Neural cell (in vitro differentiated cells): ENCODE measurements at regions not wholly inside any gene's neighbourhood (a gene's known extent, or its start where the extent isn't known, plus 50 kb on each side); places are given as distances from the start of the nearest gene placed in this dataset.

Experiments
- H2AFZ ChIP-seq: fragments of 200-600, 300-800 bp; sonication (generic), shearing (Covaris generic); 2 replicates; pipeline ENCODE4 v1.6.0; 2014; ENCODE audit warnings: low read depth, mild to moderate bottlenecking, antibody characterized with exemption, low read length, moderate library complexity
- H3F3A ChIP-seq: fragments of 200-600 bp; shearing (Covaris generic); 2 replicates; pipeline ENCODE4 v1.6.1; 2016; ENCODE audit warnings: mild to moderate bottlenecking, moderate library complexity, mixed read lengths, antibody characterized with exemption, low read length; ENCODE audit not compliant: insufficient read depth, poor library complexity, severe bottlenecking
- H3K27ac ChIP-seq: fragments of 200-600, 300-800 bp; sonication (generic), shearing (Covaris generic); 2 replicates; pipeline ENCODE4 v1.5.1; 2014; ENCODE audit warnings: mild to moderate bottlenecking, low read length, moderate library complexity
- H3K27me3 ChIP-seq: fragments of 300-800, 200-600 bp; sonication (generic), shearing (Covaris generic); 2 replicates; pipeline ENCODE4 v1.6.0; 2014; ENCODE audit warnings: mild to moderate bottlenecking, low read depth, low read length, moderate library complexity; ENCODE audit not compliant: insufficient read depth
- H3K36me3 ChIP-seq: fragments of 300-800, 200-600 bp; sonication (generic), shearing (Covaris generic); 2 replicates; pipeline ENCODE4 v1.5.1; 2014; ENCODE audit warnings: mild to moderate bottlenecking, antibody characterized with exemption, low read length, moderate library complexity; ENCODE audit not compliant: insufficient read depth
- H3K4me2 ChIP-seq: fragments of 300-800, 200-600 bp; sonication (generic), shearing (Covaris generic); 2 replicates; pipeline ENCODE4 v1.6.0; 2014; ENCODE audit warnings: mild to moderate bottlenecking, low read length
- H3K4me3 ChIP-seq: fragments of 300-800, 200-600 bp; sonication (generic), shearing (Covaris generic); 2 replicates; pipeline ENCODE4 v1.5.1; 2014; ENCODE audit warnings: mild to moderate bottlenecking, low read length, moderate library complexity
- H3K79me2 ChIP-seq: fragments of 200-600 bp; shearing (Covaris generic); replicated peaks from 2 replicates; pipeline ENCODE4 v1.6.0; 2014; ENCODE audit warnings: mild to moderate bottlenecking, low read length, moderate library complexity; ENCODE audit not compliant: insufficient read depth
- H3K9ac ChIP-seq: fragments of 300-800, 200-600 bp; sonication (generic), shearing (Covaris generic); 2 replicates; pipeline ENCODE4 v1.6.1; 2016; ENCODE audit warnings: mild to moderate bottlenecking, low read length, mixed read lengths
- H3K9me2 ChIP-seq: fragments of 200-600 bp; shearing (Covaris generic); 2 replicates; pipeline ENCODE4 v1.6.1; 2016; ENCODE audit warnings: mild to moderate bottlenecking, low read length, mixed read lengths; ENCODE audit not compliant: insufficient read depth
- H3K9me3 ChIP-seq: fragments of 200-600, 300-800 bp; sonication (generic), shearing (Covaris generic); 2 replicates; pipeline ENCODE4 v1.6.1; 2016; ENCODE audit warnings: mild to moderate bottlenecking, mixed run types, low read length, moderate library complexity, mixed read lengths
- H4K20me1 ChIP-seq: fragments of 200-600 bp; shearing (Covaris generic); 2 replicates; pipeline ENCODE4 v1.6.1; 2016; ENCODE audit warnings: mild to moderate bottlenecking, mixed run types; ENCODE audit not compliant: insufficient read depth
- EP300 ChIP-seq: fragments of 450-650 bp; conservative IDR thresholded peaks from 2 replicates; pipeline ENCODE4 v1.6.1; 2014; ENCODE audit warnings: antibody characterized with exemption, mild to moderate bottlenecking, moderate library complexity; ENCODE audit not compliant: poor library complexity, severe bottlenecking
- EZH2 ChIP-seq: fragments of 200-600, 300-800 bp; shearing (Covaris generic), sonication (generic); IDR thresholded peaks from 2 replicates; pipeline ENCODE4 v1.6.1; 2014; ENCODE audit warnings: antibody characterized with exemption, low read length, borderline replicate concordance, mild to moderate bottlenecking; ENCODE audit not compliant: insufficient read depth, poor library complexity, severe bottlenecking
- MXI1 ChIP-seq: fragments of 450-650 bp; conservative IDR thresholded peaks from 2 replicates; pipeline ENCODE4 v1.6.1; 2014; ENCODE audit warnings: antibody characterized with exemption, mild to moderate bottlenecking; ENCODE audit not compliant: poor library complexity, severe bottlenecking
- POLR2AphosphoS5 ChIP-seq: IDR thresholded peaks from 2 replicates; pipeline ENCODE4 v1.6.1; 2012
- RAD21 ChIP-seq: fragments of 450-650 bp; conservative IDR thresholded peaks from 2 replicates; pipeline ENCODE4 v1.6.1; 2014; ENCODE audit warnings: antibody characterized with exemption, mild to moderate bottlenecking, moderate library complexity
- SMC3 ChIP-seq: fragments of 450-650 bp; conservative IDR thresholded peaks from 2 replicates; pipeline ENCODE4 v1.6.1; 2014; ENCODE audit warnings: antibody characterized with exemption, mild to moderate bottlenecking, moderate library complexity; ENCODE audit not compliant: poor library complexity
- TAF1 ChIP-seq: IDR thresholded peaks from 2 replicates; pipeline ENCODE4 v1.6.1; 2012; ENCODE audit warnings: low read depth
- TF ChIP-seq, protein P1 (sequence below): IDR thresholded peaks from 2 replicates; pipeline ENCODE4 v1.6.1; 2012; ENCODE audit warnings: borderline replicate concordance
- TF ChIP-seq, protein P2 (sequence below): fragments of 450-650 bp; IDR thresholded peaks from 2 replicates; pipeline ENCODE4 v1.5.1; 2014; ENCODE audit warnings: antibody characterized with exemption, mild to moderate bottlenecking, moderate library complexity; ENCODE audit not compliant: poor library complexity, severe bottlenecking

DNA sequence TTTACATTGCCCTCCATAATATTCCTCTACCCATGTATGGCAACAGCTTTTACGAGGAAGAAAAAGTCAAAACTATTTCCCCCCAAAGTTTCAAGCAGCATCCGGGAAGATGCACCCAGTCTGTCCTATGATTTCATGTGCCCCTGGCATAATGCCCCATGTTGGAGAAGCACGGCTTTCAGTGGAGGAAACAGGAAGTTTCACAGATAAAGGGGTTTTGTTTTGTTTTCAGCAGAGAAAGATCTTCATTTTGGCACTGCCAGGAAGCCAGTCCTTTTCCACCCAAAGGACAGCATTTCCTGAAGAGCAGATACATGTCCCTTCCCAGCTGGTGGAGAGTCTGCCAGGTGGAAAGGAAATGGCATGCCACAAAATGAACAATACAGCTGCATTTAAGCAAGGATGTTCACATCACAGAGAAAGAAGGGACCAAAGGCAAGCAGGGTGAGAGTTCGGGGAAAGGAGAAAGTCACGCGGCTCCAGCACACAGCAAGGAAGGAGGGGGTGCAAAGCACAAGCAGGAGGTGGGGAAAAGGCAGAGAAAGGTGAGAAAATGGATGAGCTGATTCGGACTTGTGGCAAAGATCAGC, 95.3 kb upstream of the HIVEP3 start:
- no peak overlapping the region for H3K4me3 ChIP-seq
- H3K27me3 ChIP-seq, result no peaks in the 10 kb centered on the region
- no peak overlapping the region for H3K9ac ChIP-seq
- H3K27ac ChIP-seq, result no peak overlapping the region
- H3K36me3 ChIP-seq, result no peaks in the 10 kb centered on the region
- no peaks in the 10 kb centered on the region for H3F3A ChIP-seq
- no peak overlapping the region for H2AFZ ChIP-seq
- TF ChIP-seq POLR2AphosphoS5, result no peak
- no peak for TF ChIP-seq MXI1
- TF ChIP-seq, protein P1, sequence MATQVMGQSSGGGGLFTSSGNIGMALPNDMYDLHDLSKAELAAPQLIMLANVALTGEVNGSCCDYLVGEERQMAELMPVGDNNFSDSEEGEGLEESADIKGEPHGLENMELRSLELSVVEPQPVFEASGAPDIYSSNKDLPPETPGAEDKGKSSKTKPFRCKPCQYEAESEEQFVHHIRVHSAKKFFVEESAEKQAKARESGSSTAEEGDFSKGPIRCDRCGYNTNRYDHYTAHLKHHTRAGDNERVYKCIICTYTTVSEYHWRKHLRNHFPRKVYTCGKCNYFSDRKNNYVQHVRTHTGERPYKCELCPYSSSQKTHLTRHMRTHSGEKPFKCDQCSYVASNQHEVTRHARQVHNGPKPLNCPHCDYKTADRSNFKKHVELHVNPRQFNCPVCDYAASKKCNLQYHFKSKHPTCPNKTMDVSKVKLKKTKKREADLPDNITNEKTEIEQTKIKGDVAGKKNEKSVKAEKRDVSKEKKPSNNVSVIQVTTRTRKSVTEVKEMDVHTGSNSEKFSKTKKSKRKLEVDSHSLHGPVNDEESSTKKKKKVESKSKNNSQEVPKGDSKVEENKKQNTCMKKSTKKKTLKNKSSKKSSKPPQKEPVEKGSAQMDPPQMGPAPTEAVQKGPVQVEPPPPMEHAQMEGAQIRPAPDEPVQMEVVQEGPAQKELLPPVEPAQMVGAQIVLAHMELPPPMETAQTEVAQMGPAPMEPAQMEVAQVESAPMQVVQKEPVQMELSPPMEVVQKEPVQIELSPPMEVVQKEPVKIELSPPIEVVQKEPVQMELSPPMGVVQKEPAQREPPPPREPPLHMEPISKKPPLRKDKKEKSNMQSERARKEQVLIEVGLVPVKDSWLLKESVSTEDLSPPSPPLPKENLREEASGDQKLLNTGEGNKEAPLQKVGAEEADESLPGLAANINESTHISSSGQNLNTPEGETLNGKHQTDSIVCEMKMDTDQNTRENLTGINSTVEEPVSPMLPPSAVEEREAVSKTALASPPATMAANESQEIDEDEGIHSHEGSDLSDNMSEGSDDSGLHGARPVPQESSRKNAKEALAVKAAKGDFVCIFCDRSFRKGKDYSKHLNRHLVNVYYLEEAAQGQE, result no peak
- TF ChIP-seq EP300, result no peak
- no peak for TF ChIP-seq SMC3
- no peak for TF ChIP-seq RAD21
- no peak for TF ChIP-seq EZH2
- no peak for TF ChIP-seq TAF1
- TF ChIP-seq, protein P2, sequence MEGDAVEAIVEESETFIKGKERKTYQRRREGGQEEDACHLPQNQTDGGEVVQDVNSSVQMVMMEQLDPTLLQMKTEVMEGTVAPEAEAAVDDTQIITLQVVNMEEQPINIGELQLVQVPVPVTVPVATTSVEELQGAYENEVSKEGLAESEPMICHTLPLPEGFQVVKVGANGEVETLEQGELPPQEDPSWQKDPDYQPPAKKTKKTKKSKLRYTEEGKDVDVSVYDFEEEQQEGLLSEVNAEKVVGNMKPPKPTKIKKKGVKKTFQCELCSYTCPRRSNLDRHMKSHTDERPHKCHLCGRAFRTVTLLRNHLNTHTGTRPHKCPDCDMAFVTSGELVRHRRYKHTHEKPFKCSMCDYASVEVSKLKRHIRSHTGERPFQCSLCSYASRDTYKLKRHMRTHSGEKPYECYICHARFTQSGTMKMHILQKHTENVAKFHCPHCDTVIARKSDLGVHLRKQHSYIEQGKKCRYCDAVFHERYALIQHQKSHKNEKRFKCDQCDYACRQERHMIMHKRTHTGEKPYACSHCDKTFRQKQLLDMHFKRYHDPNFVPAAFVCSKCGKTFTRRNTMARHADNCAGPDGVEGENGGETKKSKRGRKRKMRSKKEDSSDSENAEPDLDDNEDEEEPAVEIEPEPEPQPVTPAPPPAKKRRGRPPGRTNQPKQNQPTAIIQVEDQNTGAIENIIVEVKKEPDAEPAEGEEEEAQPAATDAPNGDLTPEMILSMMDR, result no peak
- H3K79me2 ChIP-seq, result no peaks in the 10 kb centered on the region
- H4K20me1 ChIP-seq, result no peaks in the 10 kb centered on the region
- no peak overlapping the region for H3K4me2 ChIP-seq
- peaks cover 4% of the 10 kb centered on the region for H3K9me3 ChIP-seq
- no peaks in the 10 kb centered on the region for H3K9me2 ChIP-seq

DNA sequence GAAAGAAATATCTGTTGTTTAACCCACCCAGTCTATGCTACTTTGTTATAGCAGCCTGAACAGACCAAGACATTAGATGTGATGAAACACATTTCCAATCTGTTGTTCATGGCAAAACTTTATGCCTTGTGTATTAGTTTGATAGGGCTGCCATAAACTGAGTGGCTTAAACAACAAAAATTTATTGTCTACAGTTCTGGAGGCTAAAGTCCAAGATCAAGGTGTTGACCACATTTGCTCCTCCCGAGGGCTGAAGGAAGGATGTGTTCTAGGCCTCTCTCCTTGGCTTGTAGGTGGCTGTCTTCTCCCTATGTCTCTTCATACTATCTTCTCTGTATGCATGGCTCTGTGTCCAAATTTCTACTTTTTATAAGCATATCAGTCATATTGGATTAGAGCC, 94.1 kb upstream of the HIVEP3 start:
- Histone ChIP-seq H3K79me2 (no peaks in the 10 kb centered on the region), H2AFZ (no peak overlapping the region), H3K9me2 (no peaks in the 10 kb centered on the region), H3K4me3 (no peak overlapping the region), H3K27ac (no peak overlapping the region), H3F3A (no peaks in the 10 kb centered on the region), H3K36me3 (no peaks in the 10 kb centered on the region), H4K20me1 (no peaks in the 10 kb centered on the region), H3K9me3 (peaks cover 4% of the 10 kb centered on the region), H3K4me2 (no peak overlapping the region), H3K9ac (no peak overlapping the region), H3K27me3 (no peaks in the 10 kb centered on the region)
- TF ChIP-seq, protein P1, result no peak
- TF ChIP-seq TAF1 (no peak), RAD21 (no peak), EZH2 (no peak), POLR2AphosphoS5 (no peak), EP300 (no peak), MXI1 (no peak), SMC3 (no peak)
- TF ChIP-seq, protein P2, result no peak
